ENCODE measurements at regions not wholly inside any gene's neighbourhood (a gene's known extent, or its start where the extent isn't known, plus 50 kb on each side); places are given as distances from the start of the nearest gene placed in this dataset.

DNA sequence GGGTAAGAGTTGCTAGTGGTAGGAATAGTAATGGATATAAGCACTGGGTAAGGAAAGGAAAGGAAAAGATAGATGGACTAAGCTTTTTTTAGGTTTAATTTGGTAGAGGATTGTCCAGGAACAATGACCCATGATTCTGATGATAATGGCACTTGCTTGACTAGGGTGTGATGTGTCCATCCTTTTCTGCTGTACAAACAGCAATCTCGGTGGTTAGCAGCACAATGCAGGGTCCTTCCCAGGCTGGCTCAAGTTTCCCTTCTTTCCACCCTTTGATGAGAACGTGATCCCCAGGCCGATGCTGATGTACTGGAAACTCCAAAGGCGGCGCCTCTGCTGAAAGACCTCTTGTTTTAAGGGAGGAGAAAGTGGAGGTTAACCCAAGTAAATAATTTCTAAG is 105.3 kb downstream of the TMEM167A start:
- POLR2A ChIA-PET = no interaction called here

More for the DNA sequence above, 105.3 kb downstream of the TMEM167A start:
- H3K79me2 ChIP-seq (ENCODE audit: control insufficient read depth, insufficient read depth, low read length) = no peaks in the 10 kb centered on the region
- no peak overlapping the region for H3K27ac ChIP-seq (ENCODE audit: extremely low read depth, low read depth, low read length)
- no peaks in the 10 kb centered on the region for H3K9me3 ChIP-seq (replicated peaks; ENCODE audit: control insufficient read depth, insufficient read depth, low read depth, low read length)
- WGBS (ENCODE audit: insufficient coverage, low coverage, missing lambda C conversion rate) = 16% methylated on average over 5 of the region's 5 CpGs
- H3K4me2 ChIP-seq (ENCODE audit: insufficient read depth, low read length) = no peak overlapping the region
- ATAC-seq = no peak
- BruUV-seq (replicated peaks) = no TSS peak
- H3K36me3 ChIP-seq (ENCODE audit: control insufficient read depth, insufficient read depth, low read length) = no peaks in the 10 kb centered on the region
- no peaks in the 10 kb centered on the region for H3K9me1 ChIP-seq (ENCODE audit: control insufficient read depth, insufficient read depth, low read length)
- in situ Hi-C loops (cut with MboI) (no loop called here), intact Hi-C loops (cut with micrococcal nuclease) (no loop called here)
- no peak overlapping the region for H2AFZ ChIP-seq (ENCODE audit: low read depth, low read length)
- TF ChIP-seq ZNF408 (CRISPR knock-in tag; IDR thresholded peaks at IDR 0.05; ENCODE audit: low read depth) (no peak), RBFOX2 (IDR thresholded peaks at IDR 0.05; ENCODE audit: low read depth, low read length) (no peak), ZNF143 (CRISPR knock-in tag; IDR thresholded peaks at IDR 0.05) (no peak), RBM22 (IDR thresholded peaks at IDR 0.05; ENCODE audit: low read depth, low read length, poor library complexity, severe bottlenecking) (no peak), GTF2A2 (tag; IDR thresholded peaks at IDR 0.05) (no peak), NCOR1 (IDR thresholded peaks at IDR 0.05) (no peak), KAT7 (CRISPR knock-in tag; IDR thresholded peaks at IDR 0.05; ENCODE audit: borderline replicate concordance) (no peak), RBM14 (IDR thresholded peaks at IDR 0.05; ENCODE audit: borderline replicate concordance, insufficient read depth, low read depth, low read length) (no peak)
- TF ChIP-seq, protein P1, sequence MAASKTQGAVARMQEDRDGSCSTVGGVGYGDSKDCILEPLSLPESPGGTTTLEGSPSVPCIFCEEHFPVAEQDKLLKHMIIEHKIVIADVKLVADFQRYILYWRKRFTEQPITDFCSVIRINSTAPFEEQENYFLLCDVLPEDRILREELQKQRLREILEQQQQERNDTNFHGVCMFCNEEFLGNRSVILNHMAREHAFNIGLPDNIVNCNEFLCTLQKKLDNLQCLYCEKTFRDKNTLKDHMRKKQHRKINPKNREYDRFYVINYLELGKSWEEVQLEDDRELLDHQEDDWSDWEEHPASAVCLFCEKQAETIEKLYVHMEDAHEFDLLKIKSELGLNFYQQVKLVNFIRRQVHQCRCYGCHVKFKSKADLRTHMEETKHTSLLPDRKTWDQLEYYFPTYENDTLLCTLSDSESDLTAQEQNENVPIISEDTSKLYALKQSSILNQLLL (CRISPR knock-in tag; IDR thresholded peaks at IDR 0.05; ENCODE audit: borderline replicate concordance) = no peak
- TF ChIP-seq, protein P2, sequence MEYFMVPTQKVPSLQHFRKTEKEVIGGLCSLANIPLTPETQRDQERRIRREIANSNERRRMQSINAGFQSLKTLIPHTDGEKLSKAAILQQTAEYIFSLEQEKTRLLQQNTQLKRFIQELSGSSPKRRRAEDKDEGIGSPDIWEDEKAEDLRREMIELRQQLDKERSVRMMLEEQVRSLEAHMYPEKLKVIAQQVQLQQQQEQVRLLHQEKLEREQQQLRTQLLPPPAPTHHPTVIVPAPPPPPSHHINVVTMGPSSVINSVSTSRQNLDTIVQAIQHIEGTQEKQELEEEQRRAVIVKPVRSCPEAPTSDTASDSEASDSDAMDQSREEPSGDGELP (CRISPR knock-in tag; IDR thresholded peaks at IDR 0.05; ENCODE audit: borderline replicate concordance) = no peak
- TF ChIP-seq, protein P3, sequence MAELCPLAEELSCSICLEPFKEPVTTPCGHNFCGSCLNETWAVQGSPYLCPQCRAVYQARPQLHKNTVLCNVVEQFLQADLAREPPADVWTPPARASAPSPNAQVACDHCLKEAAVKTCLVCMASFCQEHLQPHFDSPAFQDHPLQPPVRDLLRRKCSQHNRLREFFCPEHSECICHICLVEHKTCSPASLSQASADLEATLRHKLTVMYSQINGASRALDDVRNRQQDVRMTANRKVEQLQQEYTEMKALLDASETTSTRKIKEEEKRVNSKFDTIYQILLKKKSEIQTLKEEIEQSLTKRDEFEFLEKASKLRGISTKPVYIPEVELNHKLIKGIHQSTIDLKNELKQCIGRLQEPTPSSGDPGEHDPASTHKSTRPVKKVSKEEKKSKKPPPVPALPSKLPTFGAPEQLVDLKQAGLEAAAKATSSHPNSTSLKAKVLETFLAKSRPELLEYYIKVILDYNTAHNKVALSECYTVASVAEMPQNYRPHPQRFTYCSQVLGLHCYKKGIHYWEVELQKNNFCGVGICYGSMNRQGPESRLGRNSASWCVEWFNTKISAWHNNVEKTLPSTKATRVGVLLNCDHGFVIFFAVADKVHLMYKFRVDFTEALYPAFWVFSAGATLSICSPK (IDR thresholded peaks at IDR 0.05; ENCODE audit: borderline replicate concordance) = no peak
- no peak overlapping the region for H3K4me3 ChIP-seq
- no peak for DNase-seq (ENCODE audit: extremely low read depth in 1 of 4, low spot score in 3 of 4)
- no peaks in the 10 kb centered on the region for H4K20me1 ChIP-seq (replicated peaks; ENCODE audit: control insufficient read depth, insufficient read depth, low read length)
- no peaks in the 10 kb centered on the region for H3K4me1 ChIP-seq (replicated peaks in 1 of 2; ENCODE audit: control insufficient read depth in 2 of 2, insufficient read depth in 2 of 2, low read length in 2 of 2)
- CTCF ChIA-PET (ENCODE audit: low intra/inter-chr PET ratio) = no interaction called here
- no peak for FAIRE-seq
- no peak overlapping the region for H3K9ac ChIP-seq (ENCODE audit: insufficient read depth in 1 of 2, low read depth in 2 of 2, low read length in 2 of 2)
- peaks cover 0 to 7% of the 10 kb centered on the region in 2 experiments; a peak in 1 of 5 replicates for H3K27me3 ChIP-seq (ENCODE audit: control insufficient read depth in 2 of 2, insufficient read depth in 2 of 2, low read length in 2 of 2)
